ENCODE measurements at regions not wholly inside any gene's neighbourhood (a gene's known extent, or its start where the extent isn't known, plus 50 kb on each side); places are given as distances from the start of the nearest gene placed in this dataset.

- Mint-ChIP-seq H3K9me3 (peaks cover 7% of the 10 kb centered on the region), H3K27me3 (no peaks in the 10 kb centered on the region), H3K4me3 (no peak overlapping the region), H3K36me3 (peaks cover 5% of the 10 kb centered on the region), H3K4me1 (no peaks in the 10 kb centered on the region), H3K27ac (no peak overlapping the region)
- DNase-seq (no peak), ATAC-seq (ENCODE audit: low read depth) (no peak)
- POLR2A ChIA-PET = no interaction called here
Observed at GRCh38 chr12:19641235-19642080, 202.2 kb downstream of the AEBP2 start.

DNA sequence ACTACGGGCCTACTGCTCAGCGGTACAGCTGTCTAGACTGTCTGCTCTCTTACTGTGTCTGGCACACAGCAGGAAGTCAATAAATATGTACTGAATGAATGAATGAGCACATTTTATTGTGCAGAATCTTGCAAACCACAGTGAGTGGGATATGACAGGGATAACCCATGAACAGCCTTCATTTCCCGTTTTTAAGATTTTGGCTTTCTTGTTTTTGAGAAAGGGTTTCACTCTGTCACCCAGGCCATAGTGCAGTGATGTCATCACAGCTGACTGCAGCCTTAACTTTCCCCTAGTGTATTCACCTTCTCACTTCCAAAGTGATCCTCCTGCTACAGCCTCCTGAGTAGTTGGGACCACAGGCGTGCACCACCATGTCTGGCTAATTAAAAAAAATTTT is 203.1 kb downstream of the AEBP2 start:
- DNase-seq = no peak
- H3K9me3 Mint-ChIP-seq = peaks cover 7% of the 10 kb centered on the region
- H3K27me3 Mint-ChIP-seq = no peaks in the 10 kb centered on the region
- no peaks in the 10 kb centered on the region for H3K4me1 Mint-ChIP-seq
- ATAC-seq (ENCODE audit: low read depth) = no peak
- H3K36me3 Mint-ChIP-seq = peaks cover 6% of the 10 kb centered on the region
- no peak overlapping the region for H3K4me3 Mint-ChIP-seq
- H3K27ac Mint-ChIP-seq = no peak overlapping the region
- POLR2A ChIA-PET = no interaction called here

DNA sequence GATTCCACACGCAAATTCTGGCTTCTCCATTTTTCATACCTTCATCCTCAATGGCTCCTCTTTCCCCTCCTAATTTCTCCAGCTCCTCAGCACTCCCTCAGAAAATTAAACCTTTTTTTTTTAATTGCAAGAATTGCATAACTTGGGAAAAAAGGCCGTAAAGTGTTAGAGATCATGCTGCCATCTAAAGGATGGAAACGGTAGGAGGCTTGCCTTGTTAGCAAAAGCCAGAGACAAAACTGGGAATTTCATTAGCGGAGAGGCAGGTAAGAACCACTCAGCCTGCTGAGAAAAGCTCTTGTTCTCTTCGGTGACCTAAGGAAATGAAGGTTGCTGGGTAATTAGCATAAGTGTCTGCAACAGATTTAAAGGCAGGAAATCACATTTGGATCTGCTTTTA is 204.3 kb downstream of the AEBP2 start:
- Mint-ChIP-seq H3K4me3 (no peak overlapping the region), H3K36me3 (peaks cover 10% of the 10 kb centered on the region), H3K27me3 (no peaks in the 10 kb centered on the region), H3K27ac (no peak overlapping the region), H3K4me1 (no peaks in the 10 kb centered on the region), H3K9me3 (peaks cover 7% of the 10 kb centered on the region)
- DNase-seq = no peak
- POLR2A ChIA-PET = no interaction called here
- no peak for ATAC-seq (ENCODE audit: low read depth)

GRCh38 chr12:19644571-19644970 is 205.3 kb downstream of the AEBP2 start:
- no peaks in the 10 kb centered on the region for H3K27me3 Mint-ChIP-seq

GRCh38 chr12:19645823-19646222 is 206.5 kb downstream of the AEBP2 start:
- Mint-ChIP-seq H3K4me3 (no peak overlapping the region), H3K9me3 (peaks cover 8% of the 10 kb centered on the region), H3K4me1 (no peaks in the 10 kb centered on the region), H3K27me3 (no peaks in the 10 kb centered on the region), H3K27ac (no peak overlapping the region), H3K36me3 (peaks cover 10% of the 10 kb centered on the region)
- POLR2A ChIA-PET = no interaction called here
- ATAC-seq (ENCODE audit: low read depth) (no peak), DNase-seq (no peak)

More at GRCh38 chr12:19644571-19644970, 205.3 kb downstream of the AEBP2 start:
- peaks cover 10% of the 10 kb centered on the region for H3K36me3 Mint-ChIP-seq
- H3K4me3 Mint-ChIP-seq = no peak overlapping the region
- no peak overlapping the region for H3K27ac Mint-ChIP-seq
- POLR2A ChIA-PET = no interaction called here
- H3K4me1 Mint-ChIP-seq = no peaks in the 10 kb centered on the region
- peaks cover 9% of the 10 kb centered on the region for H3K9me3 Mint-ChIP-seq
- ATAC-seq (ENCODE audit: low read depth) (no peak), DNase-seq (no peak)

GRCh38 chr12:19646599-19646998 is 207.3 kb downstream of the AEBP2 start:
- ATAC-seq (ENCODE audit: low read depth) = no peak
- Mint-ChIP-seq H3K27me3 (no peaks in the 10 kb centered on the region), H3K27ac (no peak overlapping the region), H3K9me3 (peaks cover 6% of the 10 kb centered on the region), H3K36me3 (peaks cover 10% of the 10 kb centered on the region), H3K4me3 (no peak overlapping the region), H3K4me1 (no peaks in the 10 kb centered on the region)
- DNase-seq = no peak
- POLR2A ChIA-PET = no interaction called here

DNA sequence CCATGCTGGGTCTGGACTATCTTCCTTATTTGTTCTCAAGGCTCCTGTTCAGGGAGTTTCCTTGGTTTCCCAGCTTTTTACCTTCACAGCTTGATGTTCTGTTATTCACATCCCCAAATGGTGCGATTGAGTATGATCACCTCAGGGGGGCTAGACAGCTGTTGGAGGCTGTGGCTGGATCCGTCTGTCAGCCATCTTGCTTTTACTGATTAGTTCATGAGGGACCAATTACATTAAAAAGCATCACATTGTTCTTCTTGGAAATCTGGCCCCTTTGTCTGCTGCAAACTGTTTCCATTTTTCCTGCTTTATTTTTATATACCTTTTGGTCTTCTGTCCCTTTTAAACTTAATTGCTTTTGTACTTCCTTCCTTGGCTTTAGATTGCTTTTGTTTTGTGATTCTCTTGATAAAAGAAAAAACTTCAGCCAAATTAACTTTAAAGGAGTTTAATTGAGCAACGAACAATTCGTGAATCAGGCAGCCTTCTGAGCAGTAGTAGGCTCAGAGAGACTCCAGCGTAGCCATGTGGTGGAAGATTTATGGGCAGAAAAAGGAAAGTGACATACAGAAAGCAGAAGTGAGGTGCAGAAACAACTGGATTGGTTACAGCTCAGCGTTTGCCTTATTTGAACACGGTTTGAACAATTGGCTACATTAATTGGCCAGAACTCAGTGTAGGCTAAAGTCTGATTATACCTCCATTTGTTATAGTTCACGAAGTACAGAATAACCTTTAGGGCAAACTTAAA is 208.7 kb downstream of the AEBP2 start:
- H3K27me3 Mint-ChIP-seq = no peaks in the 10 kb centered on the region
- POLR2A ChIA-PET = no interaction called here
- ATAC-seq (ENCODE audit: low read depth) (no peak), DNase-seq (no peak)
- H3K27ac Mint-ChIP-seq = no peak overlapping the region
- H3K9me3 Mint-ChIP-seq = peaks cover 6% of the 10 kb centered on the region
- H3K36me3 Mint-ChIP-seq = peaks cover 10% of the 10 kb centered on the region
- H3K4me1 Mint-ChIP-seq = no peaks in the 10 kb centered on the region
- no peak overlapping the region for H3K4me3 Mint-ChIP-seq

- no peak overlapping the region for H3K27ac Mint-ChIP-seq
- H3K9me3 Mint-ChIP-seq = peaks cover 6% of the 10 kb centered on the region
- DNase-seq (no peak), ATAC-seq (ENCODE audit: low read depth) (no peak)
- H3K4me3 Mint-ChIP-seq = no peak overlapping the region
- peaks cover 10% of the 10 kb centered on the region for H3K36me3 Mint-ChIP-seq
- POLR2A ChIA-PET = no interaction called here
- no peaks in the 10 kb centered on the region for H3K27me3 Mint-ChIP-seq
- no peaks in the 10 kb centered on the region for H3K4me1 Mint-ChIP-seq
Observed at GRCh38 chr12:19648591-19648990, 209.3 kb downstream of the AEBP2 start.

- Mint-ChIP-seq H3K4me3 (no peak overlapping the region), H3K36me3 (peaks cover 7% of the 10 kb centered on the region), H3K27me3 (no peaks in the 10 kb centered on the region), H3K9me3 (peaks cover 6% of the 10 kb centered on the region), H3K4me1 (peaks cover 4% of the 10 kb centered on the region), H3K27ac (no peak overlapping the region)
- DNase-seq (no peak), ATAC-seq (ENCODE audit: low read depth) (no peak)
- POLR2A ChIA-PET = no interaction called here
Observed at GRCh38 chr12:19652386-19652785, 213.1 kb downstream of the AEBP2 start.

- ATAC-seq (ENCODE audit: low read depth) (no peak), DNase-seq (no peak)
- Mint-ChIP-seq H3K27me3 (no peaks in the 10 kb centered on the region), H3K9me3 (peaks cover 3% of the 10 kb centered on the region), H3K4me3 (no peak overlapping the region), H3K4me1 (peaks cover 4% of the 10 kb centered on the region), H3K36me3 (peaks cover 3% of the 10 kb centered on the region), H3K27ac (no peak overlapping the region)
- POLR2A ChIA-PET = no interaction called here
Observed at GRCh38 chr12:19654650-19655376, 215.5 kb downstream of the AEBP2 start.

DNA sequence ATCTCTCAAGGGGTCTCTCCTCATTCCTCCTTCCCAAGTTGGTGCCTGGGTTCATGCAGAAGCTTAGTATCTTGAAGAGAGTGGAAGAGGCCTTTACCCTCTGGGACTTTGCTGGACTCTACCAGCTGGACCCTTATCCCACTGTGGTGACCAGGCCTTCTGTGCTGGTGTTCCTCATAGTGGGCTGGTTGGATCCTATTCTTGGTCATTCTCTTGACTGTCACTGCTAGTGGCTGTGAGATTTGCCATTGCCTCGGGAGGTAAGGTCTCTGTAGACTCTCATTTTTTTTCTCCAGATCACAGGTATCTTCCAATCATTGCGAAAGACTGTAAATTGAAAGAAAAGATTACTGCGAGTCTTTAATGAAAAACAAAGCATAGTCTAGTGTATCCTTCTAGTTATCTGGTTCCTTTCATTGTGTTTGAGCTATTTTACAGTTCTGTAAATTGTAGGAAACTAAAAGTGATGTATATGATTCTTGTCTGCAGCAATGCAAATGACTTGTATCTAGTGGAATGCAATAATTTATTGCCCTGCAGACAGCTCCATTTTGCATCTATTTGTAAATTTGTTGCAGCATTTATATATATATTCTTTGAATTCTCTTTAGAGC is 217.9 kb downstream of the AEBP2 start:
- no peak for DNase-seq
- Mint-ChIP-seq H3K36me3 (peaks cover 2% of the 10 kb centered on the region), H3K27ac (no peak overlapping the region), H3K27me3 (no peaks in the 10 kb centered on the region), H3K9me3 (peaks cover 3% of the 10 kb centered on the region), H3K4me1 (peaks cover 10% of the 10 kb centered on the region), H3K4me3 (no peak overlapping the region)
- ATAC-seq (ENCODE audit: low read depth) = no peak
- POLR2A ChIA-PET = no interaction called here

GRCh38 chr12:19657732-19658130 is 218.4 kb downstream of the AEBP2 start:
- Mint-ChIP-seq H3K27ac (no peak overlapping the region), H3K9me3 (peaks cover 3% of the 10 kb centered on the region), H3K4me3 (no peak overlapping the region), H3K4me1 (peaks cover 10% of the 10 kb centered on the region), H3K36me3 (peaks cover 2% of the 10 kb centered on the region), H3K27me3 (no peaks in the 10 kb centered on the region)
- POLR2A ChIA-PET = interaction anchor here (0.7 kb wide), 1 partner anchor 130 kb away, joined by 5 read pairs; no protein-coding TSS in a partner anchor
- ATAC-seq (ENCODE audit: low read depth) (no peak), DNase-seq (no peak)

GRCh38 chr12:19659086-19659485 is 219.8 kb downstream of the AEBP2 start:
- Mint-ChIP-seq H3K36me3 (peaks cover 2% of the 10 kb centered on the region), H3K4me1 (peaks cover 10% of the 10 kb centered on the region), H3K27me3 (no peaks in the 10 kb centered on the region), H3K4me3 (no peak overlapping the region), H3K27ac (no peak overlapping the region), H3K9me3 (peaks cover 3% of the 10 kb centered on the region)
- no peak for ATAC-seq (ENCODE audit: low read depth)
- POLR2A ChIA-PET = no interaction called here
- no peak for DNase-seq
